CD4-positive, alpha-beta T cell (primary cell): ENCODE measurements at regions not wholly inside any gene's neighbourhood (a gene's known extent, or its start where the extent isn't known, plus 50 kb on each side); places are given as distances from the start of the nearest gene placed in this dataset.
"Not testable (repeated sequence)": the region's sequence is repeated elsewhere in the genome, so short reads cannot be mapped to it uniquely, and the experiment has no call there.

Experiments used
- ATAC-seq: fragments of 200-7000 bp; cut with Tn5 transposase; one replicate; pipeline ENCODE4 v1.10.0; 2022; ENCODE audit warnings: mild to moderate bottlenecking; ENCODE audit not compliant: poor library complexity
- CTCF ChIA-PET: fragments of 350-600 bp; sonication (Branson Sonifier 250); formaldehyde crosslinking; loops from one replicate; lab custom pipeline; 2021; ENCODE audit warnings: antibody characterized with exemption, inconsistent platforms; lab: Charles Lee
- POLR2A ChIA-PET: fragments of 350-600 bp; sonication (Branson Sonifier 250); formaldehyde crosslinking; loops from one replicate; lab custom pipeline; 2021; ENCODE audit warnings: antibody characterized with exemption, inconsistent platforms; lab: Charles Lee
- DNase-seq, 14 experiments: peaks; one replicate each; pipeline ENCODE4 v3.0.0-alpha.2; 2013 to 2020; ENCODE audit warnings: mixed read lengths in 2 of 14
- H3K27ac ChIP-seq, 2 donors: one replicate each; pipeline versions ENCODE4 v1.5.1 to v1.7.0; 2013; ENCODE audit warnings: low read length in 2 of 2, low read depth in 1 of 2, mild to moderate bottlenecking in 1 of 2
- H3K27me3 ChIP-seq, 2 experiments: 1 replicate in 1 of 2; 2 replicates in 1 of 2; pipeline versions ENCODE4 v1.6.1 to v1.7.0; 2013; ENCODE audit warnings: low read length in 2 of 2, control low read depth in 1 of 2, mild to moderate bottlenecking in 1 of 2, moderate library complexity in 1 of 2; ENCODE audit not compliant: insufficient read depth in 2 of 2, control insufficient read depth in 1 of 2
- H3K36me3 ChIP-seq: one replicate; pipeline ENCODE4 v1.6.1; 2013; ENCODE audit warnings: low read length, control low read depth; ENCODE audit not compliant: insufficient read depth
- H3K4me1 ChIP-seq: one replicate; pipeline ENCODE4 v1.6.1; 2013; ENCODE audit warnings: low read length, control low read depth; ENCODE audit not compliant: insufficient read depth
- H3K4me3 ChIP-seq: one replicate; pipeline ENCODE4 v1.5.1; 2013; ENCODE audit warnings: mild to moderate bottlenecking, low read length, moderate library complexity
- H3K9me3 ChIP-seq, 2 experiments: 1 replicate in 1 of 2; 2 replicates in 1 of 2; pipeline versions ENCODE4 v1.6.1 to v1.7.0; 2013; ENCODE audit warnings: low read length in 2 of 2, mild to moderate bottlenecking in 2 of 2, control low read depth in 1 of 2, moderate library complexity in 1 of 2; ENCODE audit not compliant: control insufficient read depth in 1 of 2, insufficient read depth in 1 of 2
- H3K27ac Mint-ChIP-seq: one replicate; pipeline ENCODE4 v1.8.0; 2020; ENCODE audit warnings: mixed read lengths
- H3K27me3 Mint-ChIP-seq: one replicate; pipeline ENCODE4 v1.8.0; 2021; ENCODE audit warnings: mixed read lengths
- H3K36me3 Mint-ChIP-seq: one replicate; pipeline ENCODE4 v1.8.0; 2021; ENCODE audit warnings: low read depth, mixed read lengths
- H3K4me1 Mint-ChIP-seq: one replicate; pipeline ENCODE4 v1.8.0; 2021; ENCODE audit warnings: low read depth, mixed read lengths
- H3K4me3 Mint-ChIP-seq: one replicate; pipeline ENCODE4 v1.8.0; 2020; ENCODE audit warnings: mild to moderate bottlenecking, mixed read lengths
- H3K9me3 Mint-ChIP-seq: one replicate; pipeline ENCODE4 v1.8.0; 2020; ENCODE audit warnings: mixed read lengths
- CTCF ChIP-seq: fragments of 200-600 bp; IDR thresholded peaks from one replicate; pipeline ENCODE4 v1.8.0; 2022; ENCODE audit warnings: antibody characterized with exemption, mild to moderate bottlenecking
- intact Hi-C, 2 experiments: fragments of 100-400 bp; cut with DNase I in 1 of 2; cut with micrococcal nuclease in 1 of 2; formaldehyde crosslinking; loops; one replicate each; pipeline versions ENCODE4 v1.15.1 to v1.9.0; 2023 to 2025; cut with DNase I, micrococcal nuclease

- TF ChIP-seq CTCF, result no peak
- H3K9me3 ChIP-seq, result no peaks in the 10 kb centered on the region
- Mint-ChIP-seq H3K36me3 (no peaks in the 10 kb centered on the region), H3K27me3 (peaks cover 16% of the 10 kb centered on the region), H3K4me3 (no peak overlapping the region), H3K9me3 (peaks cover 5% of the 10 kb centered on the region), H3K4me1 (no peaks in the 10 kb centered on the region), H3K27ac (no peak overlapping the region)
- ATAC-seq (no peak), DNase-seq (no peak)
- no peak overlapping the region for H3K27ac ChIP-seq
- ChIA-PET POLR2A (no interaction called here), CTCF (no interaction called here)
- no peaks in the 10 kb centered on the region for H3K27me3 ChIP-seq
- no peak overlapping the region for H3K4me3 ChIP-seq
- H3K4me1 ChIP-seq, result no peaks in the 10 kb centered on the region
- no peaks in the 10 kb centered on the region for H3K36me3 ChIP-seq
- intact Hi-C loops, result no loop called here
Measured at GRCh38 chr6:99712519-99712918, 105.9 kb downstream of the PRDM13 start.

GRCh38 chr6:99722043-99722442 is 115.4 kb downstream of the PRDM13 start:
- H3K4me1 Mint-ChIP-seq, H3K4me1 ChIP-seq, DNase-seq, H3K36me3 ChIP-seq, H3K4me3 Mint-ChIP-seq, H3K27ac ChIP-seq, intact Hi-C loops, H3K27ac Mint-ChIP-seq, ATAC-seq, H3K9me3 ChIP-seq, CTCF ChIA-PET, H3K36me3 Mint-ChIP-seq, H3K9me3 Mint-ChIP-seq, H3K4me3 ChIP-seq, POLR2A ChIA-PET: not testable (repeated sequence)
- peaks cover 54% of the 10 kb centered on the region for H3K27me3 Mint-ChIP-seq
- H3K27me3 ChIP-seq, result peaks cover 4 to 10% of the 10 kb centered on the region in 2 experiments

- H3K4me1 ChIP-seq, intact Hi-C loops, H3K27ac ChIP-seq, POLR2A ChIA-PET, H3K36me3 Mint-ChIP-seq, H3K9me3 Mint-ChIP-seq, H3K36me3 ChIP-seq, H3K4me3 ChIP-seq, CTCF ChIA-PET, H3K4me1 Mint-ChIP-seq, H3K4me3 Mint-ChIP-seq, H3K27me3 ChIP-seq, H3K27ac Mint-ChIP-seq, H3K9me3 ChIP-seq, ATAC-seq, DNase-seq: not testable (repeated sequence)
- H3K27me3 Mint-ChIP-seq, result peaks cover 38% of the 10 kb centered on the region
Measured at GRCh38 chr6:99730237-99730636, 123.6 kb downstream of the PRDM13 start.

DNA sequence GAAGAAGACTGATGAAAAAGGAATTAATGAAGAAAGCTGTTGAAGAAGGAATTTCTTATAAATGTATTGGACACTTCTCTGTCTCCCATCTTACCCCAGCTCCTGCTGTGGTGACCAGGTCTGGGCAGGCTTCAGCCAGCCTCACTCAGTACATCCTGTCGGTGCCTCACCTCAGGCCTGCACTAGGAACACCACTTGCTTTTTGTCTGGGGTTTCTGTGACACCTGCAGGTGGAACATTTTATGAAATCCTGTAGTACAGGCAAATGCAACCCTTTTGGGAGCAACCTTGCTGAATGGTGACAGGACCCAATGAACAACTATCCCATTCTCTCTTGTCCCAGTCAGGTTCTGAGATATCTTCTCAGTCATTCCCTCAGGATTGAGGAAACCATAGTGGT is 129.7 kb downstream of the PRDM13 start:
- Histone ChIP-seq H3K36me3 (no peaks in the 10 kb centered on the region), H3K27me3 (peaks cover 9 to 20% of the 10 kb centered on the region in 2 experiments), H3K4me1 (no peaks in the 10 kb centered on the region), H3K9me3 (no peaks in the 10 kb centered on the region), H3K4me3 (no peak overlapping the region), H3K27ac (no peak overlapping the region)
- DNase-seq (no peak), ATAC-seq (no peak)
- intact Hi-C loops, result no loop called here
- Mint-ChIP-seq H3K27me3 (peaks cover 62% of the 10 kb centered on the region), H3K36me3 (no peaks in the 10 kb centered on the region), H3K4me3 (no peak overlapping the region), H3K9me3 (no peaks in the 10 kb centered on the region), H3K27ac (no peak overlapping the region), H3K4me1 (no peaks in the 10 kb centered on the region)
- ChIA-PET POLR2A (no interaction called here), CTCF (no interaction called here)
- no peak for TF ChIP-seq CTCF
